ENCODE measurements at regions not wholly inside any gene's neighbourhood (a gene's known extent, or its start where the extent isn't known, plus 50 kb on each side); places are given as distances from the start of the nearest gene placed in this dataset.
"Not testable (repeated sequence)": the region's sequence is repeated elsewhere in the genome, so short reads cannot be mapped to it uniquely, and the experiment has no call there.

DNA sequence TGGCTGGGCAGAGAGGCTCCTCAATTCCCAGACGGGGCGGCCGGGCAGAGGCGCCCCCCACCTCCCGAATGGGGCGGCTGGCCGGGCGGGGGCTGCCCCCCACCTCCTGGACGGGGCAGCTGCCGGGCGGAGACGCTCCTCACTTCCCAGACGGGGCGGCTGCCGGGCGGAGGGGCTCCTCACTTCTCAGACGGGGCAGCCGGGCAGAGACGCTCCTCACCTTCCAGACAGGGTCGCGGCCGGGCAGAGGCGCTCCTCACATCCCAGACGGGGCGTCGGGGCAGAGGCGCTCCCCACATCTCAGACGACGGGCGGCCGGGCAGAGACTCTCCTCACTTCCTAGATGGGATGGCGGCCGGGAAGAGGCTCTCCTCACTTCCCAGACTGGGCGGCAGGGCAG, 214.1 kb downstream of the SOX2 start:
- not testable (repeated sequence) for H3K4me1 ChIP-seq (ENCODE audit: control insufficient read depth, insufficient read depth, low read depth, low read length); H3K27me3 ChIP-seq (ENCODE audit: control insufficient read depth in 1 of 2, insufficient read depth in 1 of 2, low read length in 2 of 2); H3K4ac ChIP-seq (ENCODE audit: low read depth in 1 of 2, low read length in 2 of 2); H3K14ac ChIP-seq (ENCODE audit: low read length in 2 of 2); H3K18ac ChIP-seq (ENCODE audit: low read depth in 1 of 2, low read length in 2 of 2); H3K4me2 ChIP-seq (ENCODE audit: low read length, poor library complexity, severe bottlenecking); H3K9ac ChIP-seq (ENCODE audit: low read length); H3K9me3 ChIP-seq (ENCODE audit: control insufficient read depth, low read length); H2BK5ac ChIP-seq (ENCODE audit: low read depth, low read length, poor library complexity, severe bottlenecking); H2AFZ ChIP-seq (ENCODE audit: low read depth, low read length); DNase-seq; H2AK5ac ChIP-seq (ENCODE audit: low read length, severe bottlenecking); H4K8ac ChIP-seq (ENCODE audit: low read length); H4K91ac ChIP-seq (ENCODE audit: low read length); H2BK12ac ChIP-seq (ENCODE audit: low read length in 2 of 2); H3K27ac ChIP-seq (ENCODE audit: low read length, poor library complexity, severe bottlenecking); H3K36me3 ChIP-seq (ENCODE audit: control insufficient read depth in 1 of 2, insufficient read depth in 2 of 2, low read depth in 1 of 2, low read length in 2 of 2); H2BK15ac ChIP-seq (ENCODE audit: low read depth, poor library complexity, severe bottlenecking); H3K79me1 ChIP-seq (replicated peaks; ENCODE audit: low read length, poor library complexity, severe bottlenecking); H3K23ac ChIP-seq (ENCODE audit: low read length in 2 of 2); H3K4me3 ChIP-seq (ENCODE audit: insufficient read depth in 1 of 2, low read depth in 1 of 2, low read length in 2 of 2); H2BK120ac ChIP-seq (ENCODE audit: low read depth, low read length)
- 93% methylated on average over 29 of the region's 34 CpGs for WGBS

DNA sequence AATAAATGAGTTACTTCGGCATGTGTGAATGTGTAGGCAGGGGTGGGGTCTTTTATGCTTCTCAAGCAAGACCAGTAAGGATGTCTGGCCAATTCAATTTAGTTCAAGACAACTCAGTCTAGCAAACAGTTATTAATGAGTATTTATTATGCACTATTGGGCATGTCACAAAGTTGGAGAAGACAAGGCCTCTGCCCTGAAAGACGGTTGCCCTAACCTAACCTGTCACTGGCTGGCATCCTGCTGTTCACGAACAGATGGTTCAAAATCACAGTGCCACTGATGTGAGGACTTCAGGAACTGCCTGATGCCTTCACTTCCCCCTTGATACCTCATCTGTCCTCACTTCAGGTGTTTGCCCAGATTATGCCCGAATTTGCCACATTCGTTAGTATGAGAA, 217.8 kb downstream of the SOX2 start:
- no peak overlapping the region for H3K4me3 ChIP-seq (ENCODE audit: insufficient read depth in 1 of 2, low read depth in 1 of 2, low read length in 2 of 2)
- no peak overlapping the region for H2AFZ ChIP-seq (ENCODE audit: low read depth, low read length)
- H3K14ac ChIP-seq (ENCODE audit: low read length in 2 of 2): no peak overlapping the region
- no peaks in the 10 kb centered on the region for H3K27me3 ChIP-seq (ENCODE audit: control insufficient read depth in 1 of 2, insufficient read depth in 1 of 2, low read length in 2 of 2)
- 72% methylated on average over 5 of the region's 5 CpGs for WGBS
- no peaks in the 10 kb centered on the region for H3K9me3 ChIP-seq (ENCODE audit: control insufficient read depth, low read length)
- H3K4ac ChIP-seq (ENCODE audit: low read depth in 1 of 2, low read length in 2 of 2): no peak overlapping the region
- no peak overlapping the region for H3K9ac ChIP-seq (ENCODE audit: low read length)
- no peak overlapping the region for H2BK5ac ChIP-seq (ENCODE audit: low read depth, low read length, poor library complexity, severe bottlenecking)
- H4K8ac ChIP-seq (ENCODE audit: low read length): no peak overlapping the region
- H3K79me1 ChIP-seq (replicated peaks; ENCODE audit: low read length, poor library complexity, severe bottlenecking): no peaks in the 10 kb centered on the region
- no peak overlapping the region for H2BK15ac ChIP-seq (ENCODE audit: low read depth, poor library complexity, severe bottlenecking)
- DNase-seq: no peak
- no peaks in the 10 kb centered on the region for H3K4me1 ChIP-seq (ENCODE audit: control insufficient read depth, insufficient read depth, low read depth, low read length)
- H3K27ac ChIP-seq (ENCODE audit: low read length, poor library complexity, severe bottlenecking): no peak overlapping the region
- H2BK12ac ChIP-seq (ENCODE audit: low read length in 2 of 2): no peak overlapping the region
- no peak overlapping the region for H3K18ac ChIP-seq (ENCODE audit: low read depth in 1 of 2, low read length in 2 of 2)
- H3K23ac ChIP-seq (ENCODE audit: low read length in 2 of 2): no peak overlapping the region
- H3K36me3 ChIP-seq (ENCODE audit: control insufficient read depth in 1 of 2, insufficient read depth in 2 of 2, low read depth in 1 of 2, low read length in 2 of 2): no peaks in the 10 kb centered on the region
- no peak overlapping the region for H3K4me2 ChIP-seq (ENCODE audit: low read length, poor library complexity, severe bottlenecking)
- no peak overlapping the region for H2BK120ac ChIP-seq (ENCODE audit: low read depth, low read length)
- no peak overlapping the region for H2AK5ac ChIP-seq (ENCODE audit: low read length, severe bottlenecking)
- H4K91ac ChIP-seq (ENCODE audit: low read length): no peak overlapping the region

DNA sequence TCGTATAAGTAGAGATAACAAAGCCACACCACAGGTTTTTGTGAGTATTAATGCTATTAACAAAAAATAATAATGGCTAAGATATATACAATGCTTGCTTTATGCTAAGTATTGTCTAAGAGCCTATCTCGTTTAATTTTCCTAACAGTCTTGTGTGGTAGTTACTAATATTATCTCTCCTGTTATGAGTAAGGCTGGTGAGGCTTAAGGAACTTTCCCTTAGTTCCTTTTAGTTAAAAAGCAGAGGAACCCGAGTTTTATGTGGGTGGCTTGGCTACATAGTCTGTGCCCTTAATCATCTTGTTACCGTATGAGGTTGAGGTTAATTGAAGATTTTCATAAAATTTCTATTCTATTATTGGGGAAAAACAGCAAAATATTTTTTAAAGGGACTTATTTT, 218.4 kb downstream of the SOX2 start:
- no peaks in the 10 kb centered on the region for H3K27me3 ChIP-seq (ENCODE audit: control insufficient read depth in 1 of 2, insufficient read depth in 1 of 2, low read length in 2 of 2)
- H3K23ac ChIP-seq (ENCODE audit: low read length in 2 of 2): no peak overlapping the region
- H3K9ac ChIP-seq (ENCODE audit: low read length): no peak overlapping the region
- no peak overlapping the region for H2BK15ac ChIP-seq (ENCODE audit: low read depth, poor library complexity, severe bottlenecking)
- no peak overlapping the region for H2AK5ac ChIP-seq (ENCODE audit: low read length, severe bottlenecking)
- no peak overlapping the region for H3K4me2 ChIP-seq (ENCODE audit: low read length, poor library complexity, severe bottlenecking)
- no peak overlapping the region for H3K18ac ChIP-seq (ENCODE audit: low read depth in 1 of 2, low read length in 2 of 2)
- no peak overlapping the region for H2BK12ac ChIP-seq (ENCODE audit: low read length in 2 of 2)
- no peak overlapping the region for H3K4ac ChIP-seq (ENCODE audit: low read depth in 1 of 2, low read length in 2 of 2)
- no peaks in the 10 kb centered on the region for H3K79me1 ChIP-seq (replicated peaks; ENCODE audit: low read length, poor library complexity, severe bottlenecking)
- no peak overlapping the region for H4K91ac ChIP-seq (ENCODE audit: low read length)
- H3K14ac ChIP-seq (ENCODE audit: low read length in 2 of 2): no peak overlapping the region
- H4K8ac ChIP-seq (ENCODE audit: low read length): no peak overlapping the region
- no peak for DNase-seq
- no peaks in the 10 kb centered on the region for H3K4me1 ChIP-seq (ENCODE audit: control insufficient read depth, insufficient read depth, low read depth, low read length)
- no peak overlapping the region for H2BK120ac ChIP-seq (ENCODE audit: low read depth, low read length)
- H2AFZ ChIP-seq (ENCODE audit: low read depth, low read length): no peak overlapping the region
- H2BK5ac ChIP-seq (ENCODE audit: low read depth, low read length, poor library complexity, severe bottlenecking): no peak overlapping the region
- no peak overlapping the region for H3K27ac ChIP-seq (ENCODE audit: low read length, poor library complexity, severe bottlenecking)
- 43% methylated on average over 1 of the region's 4 CpGs for WGBS
- no peak overlapping the region for H3K4me3 ChIP-seq (ENCODE audit: insufficient read depth in 1 of 2, low read depth in 1 of 2, low read length in 2 of 2)
- H3K9me3 ChIP-seq (ENCODE audit: control insufficient read depth, low read length): no peaks in the 10 kb centered on the region
- H3K36me3 ChIP-seq (ENCODE audit: control insufficient read depth in 1 of 2, insufficient read depth in 2 of 2, low read depth in 1 of 2, low read length in 2 of 2): no peaks in the 10 kb centered on the region

DNA sequence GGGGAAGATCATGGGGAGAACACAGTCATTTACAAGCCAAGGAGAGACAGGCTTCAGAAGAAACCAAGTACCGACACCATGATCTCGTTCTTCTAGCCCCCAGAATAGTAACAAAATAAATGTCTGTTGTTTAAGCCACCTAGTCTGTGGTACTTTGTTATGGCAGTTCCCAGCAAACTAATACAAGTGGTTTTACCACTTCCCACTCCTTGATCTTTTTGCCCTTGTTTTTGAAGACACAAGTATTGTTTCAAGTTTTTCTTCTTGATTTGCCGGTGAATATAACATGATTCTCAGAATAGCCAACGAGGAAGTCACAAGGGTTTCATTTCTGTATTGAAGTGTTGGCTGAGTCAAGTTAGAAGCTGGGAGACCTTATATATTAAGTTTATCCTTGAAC, 220.3 kb downstream of the SOX2 start:
- Histone ChIP-seq H2AFZ (ENCODE audit: low read depth, low read length) (no peak overlapping the region), H3K4me3 (ENCODE audit: insufficient read depth in 1 of 2, low read depth in 1 of 2, low read length in 2 of 2) (no peak overlapping the region), H3K79me1 (replicated peaks; ENCODE audit: low read length, poor library complexity, severe bottlenecking) (no peaks in the 10 kb centered on the region), H3K9me3 (ENCODE audit: control insufficient read depth, low read length) (no peaks in the 10 kb centered on the region), H3K18ac (ENCODE audit: low read depth in 1 of 2, low read length in 2 of 2) (no peak overlapping the region), H4K91ac (ENCODE audit: low read length) (no peak overlapping the region), H3K9ac (ENCODE audit: low read length) (no peak overlapping the region), H2AK5ac (ENCODE audit: low read length, severe bottlenecking) (no peak overlapping the region), H3K14ac (ENCODE audit: low read length in 2 of 2) (no peak overlapping the region), H3K27me3 (ENCODE audit: control insufficient read depth in 1 of 2, insufficient read depth in 1 of 2, low read length in 2 of 2) (no peaks in the 10 kb centered on the region), H3K4ac (ENCODE audit: low read depth in 1 of 2, low read length in 2 of 2) (no peak overlapping the region), H3K4me1 (ENCODE audit: control insufficient read depth, insufficient read depth, low read depth, low read length) (no peaks in the 10 kb centered on the region), H3K4me2 (ENCODE audit: low read length, poor library complexity, severe bottlenecking) (no peak overlapping the region), H3K23ac (ENCODE audit: low read length in 2 of 2) (no peak overlapping the region), H3K27ac (ENCODE audit: low read length, poor library complexity, severe bottlenecking) (no peak overlapping the region), H3K36me3 (ENCODE audit: control insufficient read depth in 1 of 2, insufficient read depth in 2 of 2, low read depth in 1 of 2, low read length in 2 of 2) (no peaks in the 10 kb centered on the region), H2BK5ac (ENCODE audit: low read depth, low read length, poor library complexity, severe bottlenecking) (no peak overlapping the region), H2BK120ac (ENCODE audit: low read depth, low read length) (no peak overlapping the region), H4K8ac (ENCODE audit: low read length) (no peak overlapping the region), H2BK15ac (ENCODE audit: low read depth, poor library complexity, severe bottlenecking) (no peak overlapping the region), H2BK12ac (ENCODE audit: low read length in 2 of 2) (no peak overlapping the region)
- 91% methylated on average over 3 of the region's 4 CpGs for WGBS
- no peak for DNase-seq
